ENCODE measurements at regions not wholly inside any gene's neighbourhood (a gene's known extent, or its start where the extent isn't known, plus 50 kb on each side); places are given as distances from the start of the nearest gene placed in this dataset.

DNA sequence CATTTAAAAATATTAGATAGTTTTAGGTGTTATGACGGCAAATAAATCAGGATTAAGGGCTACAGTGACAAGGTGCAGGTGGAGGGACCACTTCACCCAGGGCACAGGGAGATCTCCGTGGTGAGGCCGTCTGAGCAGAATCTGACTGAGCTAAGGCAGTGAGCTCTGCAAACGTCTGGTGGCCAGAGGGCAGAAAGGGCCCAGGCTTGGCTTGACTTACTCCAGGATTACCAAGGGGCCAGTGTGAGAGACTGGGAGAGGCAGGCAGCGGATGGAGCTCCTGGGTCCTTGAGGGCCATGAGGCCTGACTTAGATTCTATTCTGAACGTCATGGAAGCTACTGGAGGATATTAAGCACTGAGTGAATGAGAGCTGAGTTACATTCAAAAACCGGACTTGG lies 125.9 kb upstream of the B3GAT1 start:
- H3K27ac Mint-ChIP-seq (ENCODE audit: unreplicated experiment) = no peak overlapping the region
- no peaks in the 10 kb centered on the region for H3K79me2 ChIP-seq (ENCODE audit: insufficient read depth, low read length)
- H3K9me3 Mint-ChIP-seq (ENCODE audit: unreplicated experiment) = peaks cover 11% of the 10 kb centered on the region
- no peak overlapping the region for H3K4me2 ChIP-seq (ENCODE audit: low read length)
- H3K4me1 ChIP-seq (ENCODE audit: insufficient read depth, low read length) = no peaks in the 10 kb centered on the region
- no peak overlapping the region for H3K4me3 Mint-ChIP-seq (ENCODE audit: unreplicated experiment)
- TF ChIP-seq, protein P1, sequence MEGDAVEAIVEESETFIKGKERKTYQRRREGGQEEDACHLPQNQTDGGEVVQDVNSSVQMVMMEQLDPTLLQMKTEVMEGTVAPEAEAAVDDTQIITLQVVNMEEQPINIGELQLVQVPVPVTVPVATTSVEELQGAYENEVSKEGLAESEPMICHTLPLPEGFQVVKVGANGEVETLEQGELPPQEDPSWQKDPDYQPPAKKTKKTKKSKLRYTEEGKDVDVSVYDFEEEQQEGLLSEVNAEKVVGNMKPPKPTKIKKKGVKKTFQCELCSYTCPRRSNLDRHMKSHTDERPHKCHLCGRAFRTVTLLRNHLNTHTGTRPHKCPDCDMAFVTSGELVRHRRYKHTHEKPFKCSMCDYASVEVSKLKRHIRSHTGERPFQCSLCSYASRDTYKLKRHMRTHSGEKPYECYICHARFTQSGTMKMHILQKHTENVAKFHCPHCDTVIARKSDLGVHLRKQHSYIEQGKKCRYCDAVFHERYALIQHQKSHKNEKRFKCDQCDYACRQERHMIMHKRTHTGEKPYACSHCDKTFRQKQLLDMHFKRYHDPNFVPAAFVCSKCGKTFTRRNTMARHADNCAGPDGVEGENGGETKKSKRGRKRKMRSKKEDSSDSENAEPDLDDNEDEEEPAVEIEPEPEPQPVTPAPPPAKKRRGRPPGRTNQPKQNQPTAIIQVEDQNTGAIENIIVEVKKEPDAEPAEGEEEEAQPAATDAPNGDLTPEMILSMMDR (IDR thresholded peaks at IDR 0.05; ENCODE audit: insufficient read depth, low read depth, low read length) = no peak
- no peak for TF ChIP-seq EZH2 (IDR thresholded peaks at IDR 0.05; ENCODE audit: insufficient read depth, low read length)
- H3K27me3 ChIP-seq (ENCODE audit: insufficient read depth, low read length) = no peaks in the 10 kb centered on the region
- H3K9ac ChIP-seq (ENCODE audit: low read length) = no peak overlapping the region
- H3K27me3 Mint-ChIP-seq (ENCODE audit: low read depth, unreplicated experiment) = peaks cover 64% of the 10 kb centered on the region
- no peaks in the 10 kb centered on the region for H4K20me1 ChIP-seq (ENCODE audit: insufficient read depth, low read length)
- no peak overlapping the region for H2AFZ ChIP-seq (ENCODE audit: low read depth, low read length)
- H3K4me3 ChIP-seq (ENCODE audit: insufficient read depth, low read depth, low read length) = no peak overlapping the region
- FAIRE-seq (no peak), DNase-seq (ENCODE audit: low read depth) (no peak)
- H3K27ac ChIP-seq (ENCODE audit: low read depth, low read length) = no peak overlapping the region
- H3K9me3 ChIP-seq (ENCODE audit: insufficient read depth, low read depth, low read length) = no peaks in the 10 kb centered on the region
- no peaks in the 10 kb centered on the region for H3K4me1 Mint-ChIP-seq (ENCODE audit: low read depth, unreplicated experiment)
- no peaks in the 10 kb centered on the region for H3K36me3 ChIP-seq (ENCODE audit: insufficient read depth, low read length)
- H3K36me3 Mint-ChIP-seq (ENCODE audit: low read depth, unreplicated experiment) = no peaks in the 10 kb centered on the region

DNA sequence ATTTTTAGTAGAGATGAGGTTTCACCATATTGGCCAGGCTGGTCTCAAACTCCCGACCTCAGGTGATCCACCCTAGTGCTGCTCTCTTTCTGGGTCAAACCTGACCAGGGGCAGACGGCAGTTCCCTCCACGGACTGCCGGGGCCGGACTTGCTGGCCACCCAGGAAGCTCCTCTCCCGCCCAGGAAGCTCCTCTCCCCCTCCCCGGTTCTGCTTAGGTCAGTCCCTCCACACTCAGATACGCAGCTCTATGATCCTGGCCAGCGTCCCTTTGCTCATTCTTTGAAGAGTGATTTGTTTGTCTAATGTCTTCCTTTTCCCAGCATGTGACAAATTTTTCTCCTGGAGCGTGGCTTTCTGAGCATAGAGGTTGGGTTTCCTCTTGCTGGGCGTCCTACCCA lies 125.3 kb upstream of the B3GAT1 start:
- Mint-ChIP-seq H3K9me3 (ENCODE audit: unreplicated experiment) (peaks cover 11% of the 10 kb centered on the region), H3K4me3 (ENCODE audit: unreplicated experiment) (no peak overlapping the region), H3K27me3 (ENCODE audit: low read depth, unreplicated experiment) (peaks cover 59% of the 10 kb centered on the region), H3K27ac (ENCODE audit: unreplicated experiment) (no peak overlapping the region), H3K36me3 (ENCODE audit: low read depth, unreplicated experiment) (no peaks in the 10 kb centered on the region), H3K4me1 (ENCODE audit: low read depth, unreplicated experiment) (no peaks in the 10 kb centered on the region)
- no peak for FAIRE-seq
- no peaks in the 10 kb centered on the region for H3K4me1 ChIP-seq (ENCODE audit: insufficient read depth, low read length)
- TF ChIP-seq EZH2 (IDR thresholded peaks at IDR 0.05; ENCODE audit: insufficient read depth, low read length) = no peak
- TF ChIP-seq, protein P1 (IDR thresholded peaks at IDR 0.05; ENCODE audit: insufficient read depth, low read depth, low read length) = no peak
- no peaks in the 10 kb centered on the region for H3K27me3 ChIP-seq (ENCODE audit: insufficient read depth, low read length)
- H3K36me3 ChIP-seq (ENCODE audit: insufficient read depth, low read length) = no peaks in the 10 kb centered on the region
- H3K4me3 ChIP-seq (ENCODE audit: insufficient read depth, low read depth, low read length) = no peak overlapping the region
- no peaks in the 10 kb centered on the region for H4K20me1 ChIP-seq (ENCODE audit: insufficient read depth, low read length)
- no peaks in the 10 kb centered on the region for H3K79me2 ChIP-seq (ENCODE audit: insufficient read depth, low read length)
- H3K4me2 ChIP-seq (ENCODE audit: low read length) = no peak overlapping the region
- no peaks in the 10 kb centered on the region for H3K9me3 ChIP-seq (ENCODE audit: insufficient read depth, low read depth, low read length)
- no peak overlapping the region for H2AFZ ChIP-seq (ENCODE audit: low read depth, low read length)
- DNase-seq (ENCODE audit: low read depth) = no peak
- no peak overlapping the region for H3K27ac ChIP-seq (ENCODE audit: low read depth, low read length)
- no peak overlapping the region for H3K9ac ChIP-seq (ENCODE audit: low read length)

DNA sequence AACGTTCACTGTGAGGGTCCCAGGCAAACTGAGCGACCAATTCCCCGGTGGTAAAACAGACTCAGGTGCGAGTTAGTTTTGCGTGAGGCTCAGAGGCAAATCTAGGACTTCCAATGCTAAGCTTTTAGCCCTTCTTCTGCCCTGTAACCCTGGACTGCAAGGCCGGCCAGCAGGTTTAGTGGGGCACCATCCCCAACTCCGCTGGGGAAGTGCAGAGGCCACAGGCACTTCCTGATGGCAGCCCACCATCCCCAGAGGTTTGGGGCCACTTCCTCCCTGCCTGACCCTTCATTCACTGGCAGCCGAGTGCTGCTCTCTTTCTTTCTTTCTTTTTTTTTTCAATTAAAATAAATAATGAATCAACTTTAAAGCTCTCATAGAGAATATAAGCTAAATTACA lies 124.6 kb upstream of the B3GAT1 start:
- Histone ChIP-seq H4K20me1 (ENCODE audit: insufficient read depth, low read length) (no peaks in the 10 kb centered on the region), H3K36me3 (ENCODE audit: insufficient read depth, low read length) (no peaks in the 10 kb centered on the region), H2AFZ (ENCODE audit: low read depth, low read length) (no peak overlapping the region), H3K27me3 (ENCODE audit: insufficient read depth, low read length) (no peaks in the 10 kb centered on the region), H3K4me3 (ENCODE audit: insufficient read depth, low read depth, low read length) (no peak overlapping the region), H3K4me2 (ENCODE audit: low read length) (no peak overlapping the region), H3K27ac (ENCODE audit: low read depth, low read length) (no peak overlapping the region), H3K9ac (ENCODE audit: low read length) (no peak overlapping the region), H3K4me1 (ENCODE audit: insufficient read depth, low read length) (no peaks in the 10 kb centered on the region), H3K9me3 (ENCODE audit: insufficient read depth, low read depth, low read length) (no peaks in the 10 kb centered on the region), H3K79me2 (ENCODE audit: insufficient read depth, low read length) (no peaks in the 10 kb centered on the region)
- DNase-seq (ENCODE audit: low read depth) = no peak
- TF ChIP-seq, protein P1 (IDR thresholded peaks at IDR 0.05; ENCODE audit: insufficient read depth, low read depth, low read length) = no peak
- no peak for TF ChIP-seq EZH2 (IDR thresholded peaks at IDR 0.05; ENCODE audit: insufficient read depth, low read length)
- Mint-ChIP-seq H3K9me3 (ENCODE audit: unreplicated experiment) (peaks cover 11% of the 10 kb centered on the region), H3K27ac (ENCODE audit: unreplicated experiment) (no peak overlapping the region), H3K36me3 (ENCODE audit: low read depth, unreplicated experiment) (no peaks in the 10 kb centered on the region), H3K4me1 (ENCODE audit: low read depth, unreplicated experiment) (no peaks in the 10 kb centered on the region), H3K4me3 (ENCODE audit: unreplicated experiment) (no peak overlapping the region), H3K27me3 (ENCODE audit: low read depth, unreplicated experiment) (peaks cover 61% of the 10 kb centered on the region)
- no peak for FAIRE-seq

Data from astrocyte (in vitro differentiated cells and primary cell).